DMS53 treated with DMSO at 0.1 percent for 48 hours (cell line): ENCODE measurements at regions not wholly inside any gene's neighbourhood (a gene's known extent, or its start where the extent isn't known, plus 50 kb on each side); places are given as distances from the start of the nearest gene placed in this dataset.

Experiments used
- DNase-seq: peaks from one replicate; lab custom pipeline; 2025; ENCODE audit not compliant: unreplicated experiment; lab: John Stamatoyannopoulos, UW

- DNase-seq, result no peak
Measured at GRCh38 chr16:88315543-88316105, 67.1 kb upstream of the ZNF469 start.

GRCh38 chr16:88316151-88316550 lies 66.6 kb upstream of the ZNF469 start:
- DNase-seq, result no peak

GRCh38 chr16:88316941-88317612 lies 65.7 kb upstream of the ZNF469 start:
- no peak for DNase-seq

- no peak for DNase-seq
Measured at GRCh38 chr16:88317613-88317965, 65.2 kb upstream of the ZNF469 start.

- DNase-seq, result no peak
Measured at GRCh38 chr16:88318051-88318450, 64.7 kb upstream of the ZNF469 start.

- no peak for DNase-seq
Measured at GRCh38 chr16:88318521-88318920, 64.2 kb upstream of the ZNF469 start.

GRCh38 chr16:88319116-88319965 lies 63.4 kb upstream of the ZNF469 start:
- DNase-seq, result no peak

GRCh38 chr16:88320947-88321634 lies 61.7 kb upstream of the ZNF469 start:
- no peak for DNase-seq

GRCh38 chr16:88321635-88322499 lies 60.9 kb upstream of the ZNF469 start:
- DNase-seq, result no peak

- DNase-seq, result no peak
Measured at GRCh38 chr16:88322500-88322970, 60.2 kb upstream of the ZNF469 start.

GRCh38 chr16:88323041-88323440 lies 59.7 kb upstream of the ZNF469 start:
- no peak for DNase-seq

GRCh38 chr16:88323546-88324330 lies 59.0 kb upstream of the ZNF469 start:
- no peak for DNase-seq

GRCh38 chr16:88325087-88325750 lies 57.5 kb upstream of the ZNF469 start:
- DNase-seq, result no peak

GRCh38 chr16:88325976-88326375 lies 56.8 kb upstream of the ZNF469 start:
- no peak for DNase-seq

GRCh38 chr16:88326611-88327485 lies 55.9 kb upstream of the ZNF469 start:
- no peak for DNase-seq

GRCh38 chr16:88327561-88328312 lies 55.0 kb upstream of the ZNF469 start:
- no peak for DNase-seq

- DNase-seq, result no peak
Measured at GRCh38 chr16:88328313-88328980, 54.3 kb upstream of the ZNF469 start.
